ENCODE measurements at regions not wholly inside any gene's neighbourhood (a gene's known extent, or its start where the extent isn't known, plus 50 kb on each side); places are given as distances from the start of the nearest gene placed in this dataset.
"Not testable (repeated sequence)": the region's sequence is repeated elsewhere in the genome, so short reads cannot be mapped to it uniquely, and the experiment has no call there.

DNA sequence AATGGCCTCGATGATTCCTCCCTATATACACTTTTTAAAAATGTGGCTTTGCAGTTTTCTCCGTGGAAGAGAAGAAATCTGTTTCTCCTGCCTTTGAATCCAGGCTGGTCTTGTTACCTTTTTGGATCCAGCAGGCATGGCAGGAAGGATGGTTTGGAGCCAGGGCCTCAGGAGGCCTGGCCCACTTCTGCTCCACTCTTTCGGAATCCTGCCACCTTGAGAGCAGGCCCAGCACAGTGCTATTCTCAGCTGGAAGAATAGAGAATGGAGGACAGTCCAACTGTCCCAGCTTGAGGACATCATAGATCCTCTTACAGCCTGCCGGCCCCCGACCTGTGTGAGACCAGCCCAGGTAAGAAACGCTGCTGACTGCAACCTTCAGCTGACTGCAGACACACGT, 421.5 kb downstream of the FUT8 start:
- no peak for DNase-seq (ENCODE audit: low read depth)

DNA sequence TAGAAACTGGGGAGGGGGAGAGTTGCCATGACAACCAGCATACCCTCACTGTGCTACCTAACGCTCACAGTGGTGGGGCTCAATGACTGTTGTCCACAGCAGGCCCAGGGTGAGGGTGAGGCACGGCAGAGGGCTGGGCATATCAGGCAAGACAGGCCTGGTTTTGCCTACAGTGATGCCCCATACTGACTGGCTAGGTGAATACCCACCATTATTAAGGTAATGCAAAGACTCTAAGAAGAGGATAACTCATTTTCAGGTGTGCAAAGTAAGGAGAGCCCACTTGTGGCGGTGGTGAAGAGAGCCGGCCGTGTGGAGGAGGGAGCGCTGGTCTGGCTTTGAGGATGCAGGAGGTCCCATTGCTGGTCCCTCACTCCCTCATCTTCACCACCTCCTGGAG, 422.3 kb downstream of the FUT8 start:
- DNase-seq (ENCODE audit: low read depth): no peak

DNA sequence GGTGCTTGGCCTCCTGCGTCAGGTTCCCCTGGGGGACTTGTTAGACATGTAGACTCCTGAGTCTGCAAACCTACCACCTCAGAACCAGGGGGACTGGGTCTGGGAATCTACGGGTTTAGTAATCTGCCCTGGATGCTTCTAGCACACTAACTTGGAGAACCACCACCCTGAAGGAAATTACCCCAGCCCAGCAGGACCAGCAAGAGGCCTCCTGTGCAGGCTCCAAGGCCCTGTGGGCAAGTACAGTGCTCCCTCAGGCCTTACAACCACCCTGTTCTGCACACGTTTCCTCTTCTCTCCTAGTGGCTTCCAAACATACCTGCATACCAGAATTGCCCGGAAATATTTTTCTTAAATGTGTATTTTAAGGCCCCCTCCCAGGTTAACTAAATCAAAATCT, 423.0 kb downstream of the FUT8 start:
- DNase-seq (ENCODE audit: low read depth): no peak

DNA sequence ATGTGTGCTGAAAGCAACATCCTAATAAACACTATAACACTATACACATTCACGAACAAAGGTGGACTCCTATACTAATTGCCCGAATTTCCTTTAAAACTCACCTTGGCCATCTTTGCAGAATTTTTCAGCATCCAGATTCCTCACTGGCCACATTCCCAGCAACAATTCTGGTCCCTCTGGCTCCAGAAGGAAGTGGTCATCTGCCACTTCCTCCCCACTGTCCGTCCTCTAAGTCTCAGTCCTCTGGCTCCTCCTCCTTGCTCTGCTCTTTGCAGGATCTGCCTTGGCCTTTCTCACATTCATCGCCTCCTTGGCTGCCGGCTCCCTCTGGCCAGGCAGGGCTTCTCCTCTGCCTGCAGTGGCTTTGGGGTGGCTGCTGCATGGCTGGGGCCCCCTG, 426.0 kb downstream of the FUT8 start:
- peak; percentile 30 for DNase-seq (ENCODE audit: low read depth)

DNA sequence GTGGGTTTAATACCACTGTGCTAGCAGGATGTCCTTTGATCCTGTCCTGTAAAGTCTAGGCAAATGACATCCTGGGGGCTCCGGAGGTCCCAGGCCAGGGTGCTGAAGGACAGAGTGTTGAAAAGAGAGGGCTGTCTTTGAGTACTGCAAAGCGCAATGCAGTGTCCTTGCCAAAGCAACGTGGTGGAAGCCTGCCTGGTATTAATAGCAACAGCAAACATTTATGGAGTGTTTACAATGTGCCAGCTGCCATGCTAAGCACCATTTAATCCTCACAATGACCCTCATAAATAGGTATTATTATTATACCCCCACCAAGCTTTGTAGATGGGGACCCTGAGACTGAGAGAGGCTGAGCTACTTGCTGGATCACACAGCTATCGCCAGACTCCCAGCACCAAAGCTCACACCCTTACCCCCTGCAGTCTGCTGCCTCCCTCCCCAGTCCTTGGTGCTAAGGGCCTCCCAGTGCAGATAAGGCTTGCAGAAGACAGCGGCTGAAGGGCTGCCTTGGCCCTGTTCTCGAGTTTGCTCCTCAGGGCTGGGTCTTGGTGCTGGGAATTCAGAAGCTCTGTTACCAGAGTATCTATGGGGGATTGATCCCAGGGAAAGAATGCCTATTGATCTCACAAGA, 427.7 kb downstream of the FUT8 start:
- no peak for DNase-seq (ENCODE audit: low read depth)

DNA sequence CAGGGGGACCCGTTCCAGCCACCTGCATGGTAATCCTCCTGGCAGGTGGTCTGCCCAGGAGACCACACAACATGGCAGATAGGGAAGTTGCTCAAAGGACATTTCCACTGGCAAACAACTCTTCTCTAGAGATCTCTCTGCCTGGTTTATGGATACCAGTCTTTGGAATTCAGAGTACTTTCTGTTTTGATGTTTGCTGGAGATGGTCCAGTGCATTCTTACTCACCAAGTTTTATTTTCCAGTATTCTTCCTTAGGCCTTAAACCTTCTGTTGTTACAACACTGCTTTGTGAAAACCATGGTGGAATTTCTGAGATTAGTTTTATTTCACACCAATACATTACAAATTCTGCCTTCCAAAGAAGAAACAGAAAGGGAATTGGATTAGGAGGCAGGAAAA, 428.3 kb downstream of the FUT8 start:
- no peak for DNase-seq (ENCODE audit: low read depth)

DNA sequence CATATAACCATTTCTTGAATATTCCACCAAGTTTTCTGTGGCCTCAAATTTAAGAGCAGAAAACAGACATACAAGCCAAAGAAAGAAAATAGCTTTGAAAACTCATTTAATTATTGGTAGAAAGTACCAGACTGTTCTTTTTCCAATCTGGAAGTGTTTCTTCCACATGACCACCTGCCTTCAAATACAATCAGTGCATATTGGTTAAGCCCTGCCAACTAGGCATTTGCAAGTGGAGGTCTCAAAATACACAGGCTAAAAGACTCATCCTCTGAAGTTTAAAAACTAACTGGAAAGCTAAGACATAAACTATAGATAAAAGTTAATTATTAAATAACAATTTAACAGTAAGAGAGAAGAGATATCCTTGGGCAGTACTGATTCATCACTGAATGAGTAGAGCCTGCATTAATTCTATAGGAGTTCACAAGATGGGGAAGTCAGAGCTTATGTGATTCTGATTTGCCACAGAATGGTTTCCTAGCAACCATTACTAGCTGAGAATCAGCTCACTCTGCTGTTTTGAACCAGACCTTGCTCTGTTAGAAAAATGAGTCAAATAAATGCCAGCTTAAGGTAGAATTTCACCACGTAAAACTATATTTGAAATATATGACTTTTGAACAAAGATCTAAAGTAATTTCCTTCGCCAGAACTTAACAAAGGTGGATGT, 433.8 kb downstream of the FUT8 start:
- DNase-seq (ENCODE audit: low read depth): peak; percentile 4

DNA sequence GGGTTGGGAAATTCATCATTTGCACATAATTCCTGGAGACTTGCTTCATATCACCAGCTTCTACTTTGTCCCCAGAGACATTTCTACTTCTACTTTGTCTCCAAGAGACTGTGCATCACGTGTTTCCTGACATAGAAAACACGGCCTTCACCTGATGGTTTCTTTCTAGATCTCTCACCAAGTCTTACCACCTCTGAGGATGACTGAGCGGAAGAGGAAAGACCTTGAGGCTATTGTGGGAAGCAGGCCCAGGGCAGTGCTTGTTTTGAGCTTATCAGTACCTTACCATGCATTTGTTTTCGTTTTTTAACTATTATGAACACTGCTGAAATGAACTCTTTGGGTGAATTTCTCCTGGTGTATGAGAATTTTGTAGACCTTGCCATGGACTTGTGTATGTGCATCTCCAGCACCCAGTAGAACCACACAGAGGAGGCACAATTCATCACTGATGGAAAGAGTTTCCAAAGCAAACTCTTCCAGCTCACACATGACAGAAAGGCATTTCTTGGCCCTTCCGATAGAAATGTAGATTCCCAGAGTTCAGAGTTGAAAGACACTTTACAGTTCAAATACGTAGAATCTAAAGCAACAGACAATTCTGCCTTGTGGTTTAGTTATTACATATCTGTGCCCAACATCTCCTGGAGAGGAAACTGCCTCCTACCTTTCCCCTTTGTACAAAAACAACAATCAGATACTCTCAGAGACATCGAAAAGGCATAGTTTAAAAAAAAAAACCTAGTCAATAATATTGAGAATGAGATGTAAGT, 434.7 kb downstream of the FUT8 start:
- DNase-seq (ENCODE audit: low read depth): no peak

DNA sequence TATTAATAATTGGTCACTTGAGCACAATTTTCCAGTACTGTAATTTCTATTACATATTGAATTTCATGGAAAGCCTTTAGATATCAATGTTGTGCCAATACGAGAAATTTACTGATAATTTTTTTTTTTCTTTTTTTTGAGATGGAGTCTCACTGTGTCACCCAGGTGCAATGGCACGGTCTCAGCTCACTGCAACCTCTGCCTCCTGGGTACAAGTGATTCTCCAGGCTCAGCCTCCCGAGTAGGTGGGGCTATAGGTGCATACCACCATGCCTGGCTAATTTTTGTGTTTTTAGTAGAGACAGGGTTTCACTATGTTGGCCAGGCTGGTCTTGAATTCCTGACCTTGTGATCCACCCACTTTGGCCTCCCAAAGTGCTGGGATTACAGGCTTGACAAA, 435.4 kb downstream of the FUT8 start:
- DNase-seq (ENCODE audit: low read depth): not testable (repeated sequence)

DNA sequence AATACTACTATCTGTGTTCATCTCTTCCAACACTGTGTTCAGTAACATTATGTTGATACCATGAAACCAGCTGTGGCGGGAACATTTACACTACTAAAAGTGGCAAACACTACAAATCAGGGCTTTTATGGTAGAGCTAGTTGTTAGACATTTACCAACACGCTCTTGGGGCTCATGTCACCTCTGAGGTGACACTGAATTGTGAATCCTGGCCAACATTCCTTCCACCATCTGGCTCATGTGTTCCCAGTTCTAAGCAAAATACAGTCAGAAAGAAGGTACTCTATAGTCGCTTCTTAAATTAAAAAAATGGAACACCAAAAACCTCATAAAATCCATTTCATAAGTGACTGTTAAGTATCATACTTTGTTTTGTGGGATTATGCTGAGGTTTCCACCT, 436.6 kb downstream of the FUT8 start:
- no peak for DNase-seq (ENCODE audit: low read depth)

DNA sequence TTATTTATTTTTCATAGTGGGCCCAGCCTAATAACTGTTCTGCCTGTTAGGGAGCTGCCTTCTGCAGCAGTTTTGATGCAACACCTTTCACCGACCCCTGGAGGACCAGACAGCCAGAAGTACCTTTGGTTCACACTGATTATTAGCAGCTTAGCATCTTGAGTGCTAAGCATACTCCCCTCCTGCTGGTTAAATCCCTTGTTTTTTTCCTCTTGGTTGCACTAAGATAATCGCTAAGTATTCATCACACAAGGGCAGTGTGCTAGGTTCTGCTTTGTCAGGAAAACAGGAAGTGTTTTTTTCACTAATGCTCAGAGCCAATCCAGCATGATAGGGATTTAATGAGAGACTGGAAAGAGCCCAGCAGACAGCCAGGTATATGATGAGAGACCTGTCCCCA, 437.0 kb downstream of the FUT8 start:
- no peak for DNase-seq (ENCODE audit: low read depth)

DNA sequence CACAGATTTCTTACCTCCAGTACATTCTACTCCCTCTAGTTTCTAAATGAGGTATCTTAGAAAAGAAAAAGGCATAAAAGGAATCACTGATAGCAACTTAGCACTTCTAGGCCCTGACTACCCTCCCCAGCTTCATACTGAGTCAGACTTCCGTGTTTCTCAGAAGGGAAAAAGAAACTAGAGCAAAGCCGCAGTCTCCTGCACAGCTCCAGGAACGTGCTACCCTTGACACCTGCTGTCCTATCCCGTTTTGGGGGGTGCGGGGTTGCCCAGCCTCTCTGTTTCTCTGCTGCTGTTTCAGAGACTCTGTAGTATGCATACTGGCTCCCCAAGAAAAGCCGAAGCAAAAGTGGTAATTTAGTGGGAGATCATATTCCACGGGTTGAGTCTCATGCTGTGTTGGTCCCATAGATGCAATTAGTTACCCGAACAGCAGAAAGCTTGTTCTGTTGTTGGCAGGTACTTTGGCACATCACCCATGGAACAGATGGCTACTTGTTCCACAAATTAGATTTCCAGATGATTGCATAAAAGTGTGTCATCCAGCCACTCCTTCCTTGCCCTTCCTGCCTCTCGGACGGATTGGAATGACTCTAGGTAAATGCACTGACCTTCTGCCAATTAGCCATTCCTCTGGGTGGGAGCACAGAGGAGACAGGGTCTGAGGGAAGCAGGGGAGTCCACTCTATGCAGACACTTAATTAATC, 438.1 kb downstream of the FUT8 start:
- peak; percentile 21 for DNase-seq (ENCODE audit: low read depth)

DNA sequence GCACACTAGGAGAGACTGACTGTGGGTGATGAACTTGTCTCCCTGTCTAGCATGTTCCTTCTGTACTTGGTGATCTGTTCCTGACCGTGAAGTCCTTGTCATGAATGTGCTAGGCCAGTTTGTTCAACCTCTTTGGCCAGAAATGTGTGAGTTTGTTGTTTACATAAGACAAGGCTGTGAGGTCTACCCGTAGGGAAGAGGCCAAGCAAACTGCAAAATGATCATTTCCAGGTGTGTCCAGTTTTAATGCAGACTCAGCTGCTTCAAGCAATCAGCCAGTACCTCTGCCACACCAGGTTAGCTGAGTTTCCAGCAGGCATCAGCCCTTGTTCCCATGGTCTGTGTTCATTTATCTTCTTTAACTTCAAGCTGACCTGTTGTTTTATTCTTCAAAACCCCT, 440.2 kb downstream of the FUT8 start:
- no peak for DNase-seq (ENCODE audit: low read depth)

DNA sequence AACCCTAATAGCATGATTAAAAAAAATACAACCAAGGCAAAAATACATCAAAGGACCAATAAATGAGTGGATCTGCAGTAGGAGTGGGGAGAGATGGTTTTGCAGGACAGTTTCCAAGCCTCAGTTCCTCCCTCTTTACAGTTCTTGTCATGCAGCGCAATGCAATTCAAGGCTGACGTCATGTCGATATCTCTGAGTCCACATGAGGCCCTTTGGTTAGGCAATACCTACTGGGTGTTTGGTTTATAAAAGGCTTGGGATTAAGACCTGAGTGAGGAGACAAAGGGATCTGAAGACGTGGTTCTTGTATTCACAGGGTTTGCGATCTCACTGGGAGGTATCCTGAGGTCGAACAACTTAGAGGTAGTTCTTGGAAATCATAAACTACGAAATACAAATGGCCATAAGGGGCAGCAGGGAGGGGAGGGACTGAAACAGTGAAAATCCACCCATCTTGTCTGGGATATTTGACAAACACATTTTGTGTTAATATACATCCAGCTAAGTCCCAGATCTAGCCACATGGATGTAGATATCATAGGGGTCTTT, 441.0 kb downstream of the FUT8 start:
- DNase-seq (ENCODE audit: low read depth): no peak

DNA sequence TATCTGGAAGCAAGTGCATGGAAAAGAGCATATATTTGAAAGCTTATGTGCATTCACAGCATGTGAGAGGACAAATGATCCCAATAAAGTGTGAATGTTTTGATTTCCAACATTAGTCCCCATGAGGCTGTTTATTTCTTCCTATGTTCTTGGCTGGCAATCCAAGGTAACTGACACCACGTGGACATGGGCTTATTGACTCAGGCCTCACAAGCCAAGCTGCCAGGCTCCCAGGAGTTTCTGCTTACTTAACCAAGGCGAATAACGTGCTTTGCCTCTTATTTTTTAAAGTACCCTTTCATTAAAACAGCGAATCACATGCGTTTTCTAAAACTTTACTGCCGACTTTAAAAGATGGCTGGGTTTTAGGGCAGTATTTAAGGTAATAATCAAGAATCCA, 441.7 kb downstream of the FUT8 start:
- DNase-seq (ENCODE audit: low read depth): no peak

DNA sequence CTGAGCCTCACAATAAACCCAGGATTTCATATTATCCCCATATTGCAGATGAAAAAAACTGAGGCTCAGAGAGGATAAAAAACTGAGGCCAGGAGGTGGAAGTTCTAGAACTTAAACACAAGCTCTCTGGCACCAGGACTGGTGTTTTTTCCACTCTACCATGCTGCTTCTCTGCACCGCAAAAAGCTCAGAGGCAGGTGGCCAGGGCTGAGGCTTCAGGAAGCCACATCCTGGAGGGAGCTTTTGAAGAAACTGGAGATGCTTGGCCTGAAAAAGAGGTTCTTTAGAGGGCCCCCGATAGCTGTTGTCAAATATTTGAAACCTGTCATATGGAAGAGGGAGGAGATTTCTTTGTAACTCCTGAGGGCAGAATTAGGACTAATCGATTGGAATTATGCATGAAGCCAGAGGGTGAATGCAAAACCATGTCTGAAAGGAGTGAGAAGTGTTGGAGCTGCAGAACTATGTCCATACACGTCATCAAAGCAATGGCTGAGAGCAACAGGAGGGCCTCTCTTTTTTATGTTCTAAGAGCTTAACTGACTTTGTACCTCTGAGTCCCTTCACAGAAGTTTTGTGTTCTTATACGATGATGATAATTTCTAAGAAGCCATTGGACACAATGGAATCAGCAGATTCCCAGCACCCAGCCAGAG, 448.6 kb downstream of the FUT8 start:
- DNase-seq (ENCODE audit: low read depth): no peak

DNA sequence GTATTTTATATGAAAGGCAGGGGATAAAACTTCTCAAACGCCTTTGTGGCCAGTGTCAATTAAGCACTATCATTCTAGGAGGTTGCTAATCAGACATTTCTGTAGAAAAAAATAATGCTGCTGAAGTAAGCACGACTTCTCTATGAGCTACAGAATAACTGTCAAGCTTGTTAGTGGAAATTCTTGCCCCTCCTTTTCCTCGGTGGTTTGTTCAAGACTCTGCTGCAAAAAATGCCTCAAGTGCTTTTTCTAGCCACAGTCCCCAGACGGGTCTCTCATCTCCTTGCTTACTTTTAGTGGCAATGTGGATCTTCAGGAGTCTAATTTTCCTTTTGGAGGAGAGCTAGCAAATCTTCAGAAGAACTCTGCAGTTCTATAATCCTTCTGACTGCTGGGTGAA, 452.0 kb downstream of the FUT8 start:
- no peak for DNase-seq (ENCODE audit: low read depth)

DNA sequence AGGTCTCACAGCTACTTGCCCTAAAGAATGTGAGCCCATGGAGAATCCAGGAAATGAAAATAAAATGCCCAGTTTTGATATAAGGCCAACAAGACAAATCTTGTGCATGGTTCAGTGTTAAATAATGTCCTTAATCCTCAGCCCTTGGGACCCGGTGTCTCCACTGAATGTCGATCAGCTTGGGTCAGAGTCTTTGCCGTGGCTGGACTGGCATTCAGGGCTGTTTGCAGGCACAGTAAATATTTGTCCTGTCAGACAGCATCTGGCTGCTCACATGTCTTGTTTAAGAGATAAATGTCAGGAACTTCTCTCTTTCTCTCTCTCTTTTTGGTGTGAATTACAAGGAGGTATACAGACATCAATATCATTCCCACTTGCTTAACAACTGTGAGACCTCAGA, 452.5 kb downstream of the FUT8 start:
- no peak for DNase-seq (ENCODE audit: low read depth)

DNA sequence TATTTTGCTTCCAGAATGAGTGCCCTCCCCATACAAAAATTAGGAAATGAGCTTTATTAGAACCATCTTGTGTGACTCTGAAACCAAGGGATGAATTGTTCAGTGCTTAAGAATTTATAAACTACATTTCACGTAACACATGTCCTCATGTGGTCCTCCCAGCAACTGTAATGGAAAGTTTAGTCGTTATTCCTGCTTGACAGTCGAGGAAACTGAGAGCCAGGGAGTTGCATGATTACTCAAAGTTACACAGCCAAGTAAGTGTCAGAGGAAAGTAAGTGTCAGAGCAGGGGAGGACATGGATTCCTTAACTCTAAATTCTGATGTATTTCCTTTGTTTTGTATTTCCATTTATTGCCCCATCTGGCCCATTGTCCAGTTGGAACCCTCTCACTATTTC, 453.9 kb downstream of the FUT8 start:
- no peak for DNase-seq (ENCODE audit: low read depth)

DNA sequence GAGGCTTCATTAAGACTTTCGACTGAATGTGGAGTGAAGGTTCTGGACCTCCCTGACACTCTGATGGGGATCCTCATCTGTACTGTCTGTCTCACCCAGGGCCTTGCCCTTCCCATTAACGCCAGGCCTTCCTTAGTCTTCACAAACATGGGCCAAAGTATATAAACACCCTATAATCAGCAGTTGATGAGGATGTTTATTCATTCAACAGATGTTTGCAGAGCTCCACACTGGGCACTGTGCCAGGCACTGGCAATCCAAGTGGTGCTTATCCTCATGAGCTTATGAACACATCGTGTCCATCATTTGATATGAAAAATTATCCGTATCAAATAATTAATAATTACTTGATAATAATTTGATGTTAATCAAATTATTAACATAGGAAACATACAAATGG, 454.4 kb downstream of the FUT8 start:
- DNase-seq (ENCODE audit: low read depth): no peak

DNA sequence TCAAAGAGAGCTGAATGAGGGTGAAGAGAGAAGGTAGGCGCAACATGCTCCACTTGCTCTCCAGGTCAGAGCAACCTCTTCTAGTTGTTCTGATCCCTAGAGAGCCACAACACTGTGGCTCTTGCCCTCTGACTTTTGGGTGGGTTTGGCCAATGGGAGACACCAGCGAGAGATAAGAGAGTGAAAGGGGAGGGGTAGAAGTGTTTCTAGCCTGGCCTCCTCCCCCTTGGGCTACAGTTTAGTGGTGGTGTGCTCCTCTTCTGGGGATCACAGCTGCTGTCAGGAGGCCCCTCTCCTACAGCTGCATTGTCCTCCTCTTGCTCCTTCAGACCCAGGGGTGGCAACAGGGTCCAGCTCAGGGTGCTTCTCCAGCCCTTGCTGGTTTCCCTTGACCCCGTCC, 454.8 kb downstream of the FUT8 start:
- no peak for DNase-seq (ENCODE audit: low read depth)
